Keratinocyte (primary cell): ENCODE measurements at regions not wholly inside any gene's neighbourhood (a gene's known extent, or its start where the extent isn't known, plus 50 kb on each side); places are given as distances from the start of the nearest gene placed in this dataset.

Experiments
- EZH2 ChIP-seq: IDR thresholded peaks from one replicate; pipeline ENCODE4 v1.6.1; 2012; ENCODE audit warnings: inconsistent platforms, mild to moderate bottlenecking, low read length, moderate library complexity
- TF ChIP-seq, protein P1 (sequence below), 3 experiments: IDR thresholded peaks in 1 of 3; conservative IDR thresholded peaks in 1 of 3; optimal IDR thresholded peaks in 1 of 3; 2 replicates in 2 of 3; 3 replicates in 1 of 3; pipeline versions ENCODE3 to v1.5.1; 2011; ENCODE audit warnings: low read length in 3 of 3, mild to moderate bottlenecking in 3 of 3, moderate library complexity in 2 of 3, control low read depth in 1 of 3, inconsistent platforms in 1 of 3; ENCODE audit not compliant: insufficient read depth in 2 of 3; ENCODE audit errors: extremely low read depth in 1 of 3

DNA sequence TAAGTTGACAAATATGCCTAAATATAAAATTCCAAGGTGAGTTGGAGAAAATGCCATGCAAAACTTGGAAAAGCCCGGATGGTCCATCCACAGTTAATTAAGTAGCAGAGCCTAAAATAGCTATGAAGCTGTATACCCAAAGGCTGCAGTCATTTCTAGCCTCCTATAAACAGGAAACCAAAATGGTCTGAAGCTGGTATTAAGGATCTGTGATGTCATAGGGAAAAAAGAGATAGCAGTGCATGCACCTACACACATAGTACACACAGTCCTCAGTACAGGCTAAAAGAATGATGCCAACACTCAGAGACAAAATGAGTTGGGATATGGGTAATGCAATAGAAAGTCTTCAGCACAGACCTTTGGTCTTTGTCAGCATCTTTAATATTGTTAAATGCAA is 736.9 kb downstream of the EFNB2 start:
- no peak for TF ChIP-seq EZH2
- TF ChIP-seq, protein P1, sequence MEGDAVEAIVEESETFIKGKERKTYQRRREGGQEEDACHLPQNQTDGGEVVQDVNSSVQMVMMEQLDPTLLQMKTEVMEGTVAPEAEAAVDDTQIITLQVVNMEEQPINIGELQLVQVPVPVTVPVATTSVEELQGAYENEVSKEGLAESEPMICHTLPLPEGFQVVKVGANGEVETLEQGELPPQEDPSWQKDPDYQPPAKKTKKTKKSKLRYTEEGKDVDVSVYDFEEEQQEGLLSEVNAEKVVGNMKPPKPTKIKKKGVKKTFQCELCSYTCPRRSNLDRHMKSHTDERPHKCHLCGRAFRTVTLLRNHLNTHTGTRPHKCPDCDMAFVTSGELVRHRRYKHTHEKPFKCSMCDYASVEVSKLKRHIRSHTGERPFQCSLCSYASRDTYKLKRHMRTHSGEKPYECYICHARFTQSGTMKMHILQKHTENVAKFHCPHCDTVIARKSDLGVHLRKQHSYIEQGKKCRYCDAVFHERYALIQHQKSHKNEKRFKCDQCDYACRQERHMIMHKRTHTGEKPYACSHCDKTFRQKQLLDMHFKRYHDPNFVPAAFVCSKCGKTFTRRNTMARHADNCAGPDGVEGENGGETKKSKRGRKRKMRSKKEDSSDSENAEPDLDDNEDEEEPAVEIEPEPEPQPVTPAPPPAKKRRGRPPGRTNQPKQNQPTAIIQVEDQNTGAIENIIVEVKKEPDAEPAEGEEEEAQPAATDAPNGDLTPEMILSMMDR (optimal IDR thresholded peaks at IDR 0.05 in 1 of 3, IDR thresholded peaks at IDR 0.05 in 1 of 3, conservative IDR thresholded peaks at IDR 0.05 in 1 of 3; ENCODE audit: extremely low read depth in 1 of 3, insufficient read depth in 2 of 3, low read length in 3 of 3): no peak
